ENCODE measurements at regions not wholly inside any gene's neighbourhood (a gene's known extent, or its start where the extent isn't known, plus 50 kb on each side); places are given as distances from the start of the nearest gene placed in this dataset.

GRCh38 chrX:137352101-137352660 is 213.7 kb upstream of the ZIC3 start:
- no peaks in the 10 kb centered on the region for H3K4me1 ChIP-seq (ENCODE audit: insufficient read depth, low read length)
- H3K9me3 ChIP-seq (ENCODE audit: control insufficient read depth, insufficient read depth, low read length): no peaks in the 10 kb centered on the region
- H3K9ac ChIP-seq (ENCODE audit: low read depth, low read length): no peak overlapping the region
- H3K36me3 ChIP-seq (ENCODE audit: insufficient read depth, low read length): no peaks in the 10 kb centered on the region

- Histone ChIP-seq H3K9ac (ENCODE audit: low read depth, low read length) (no peak overlapping the region), H3K4me1 (ENCODE audit: insufficient read depth, low read length) (no peaks in the 10 kb centered on the region), H3K36me3 (ENCODE audit: insufficient read depth, low read length) (peaks cover 3% of the 10 kb centered on the region; the same call in 1 of the 2 replicates), H3K9me3 (ENCODE audit: control insufficient read depth, insufficient read depth, low read length) (no peaks in the 10 kb centered on the region)
Observed at GRCh38 chrX:137342969-137343368, 223.0 kb upstream of the ZIC3 start.

- Histone ChIP-seq H3K9ac (ENCODE audit: low read depth, low read length) (no peak overlapping the region), H3K9me3 (ENCODE audit: control insufficient read depth, insufficient read depth, low read length) (peaks cover 11% of the 10 kb centered on the region), H3K4me1 (ENCODE audit: insufficient read depth, low read length) (no peaks in the 10 kb centered on the region), H3K36me3 (ENCODE audit: insufficient read depth, low read length) (no peaks in the 10 kb centered on the region)
Observed at GRCh38 chrX:137313627-137314026, 252.3 kb upstream of the ZIC3 start.

GRCh38 chrX:137305404-137305803 is 260.5 kb upstream of the ZIC3 start:
- Histone ChIP-seq H3K9ac (ENCODE audit: low read depth, low read length) (no peak overlapping the region), H3K4me1 (ENCODE audit: insufficient read depth, low read length) (peaks cover 9% of the 10 kb centered on the region; the same call in 1 of the 2 replicates), H3K36me3 (ENCODE audit: insufficient read depth, low read length) (no peaks in the 10 kb centered on the region), H3K9me3 (ENCODE audit: control insufficient read depth, insufficient read depth, low read length) (no peaks in the 10 kb centered on the region)

GRCh38 chrX:137297167-137297566 is 263.4 kb upstream of the GPR101 start:
- H3K9ac ChIP-seq (ENCODE audit: low read depth, low read length): no peak overlapping the region

GRCh38 chrX:137290011-137290410 is 256.2 kb upstream of the GPR101 start:
- Histone ChIP-seq H3K9me3 (ENCODE audit: control insufficient read depth, insufficient read depth, low read length) (no peaks in the 10 kb centered on the region), H3K36me3 (ENCODE audit: insufficient read depth, low read length) (no peaks in the 10 kb centered on the region), H3K9ac (ENCODE audit: low read depth, low read length) (no peak overlapping the region), H3K4me1 (ENCODE audit: insufficient read depth, low read length) (no peaks in the 10 kb centered on the region)

More at GRCh38 chrX:137297167-137297566, 263.4 kb upstream of the GPR101 start:
- no peaks in the 10 kb centered on the region for H3K36me3 ChIP-seq (ENCODE audit: insufficient read depth, low read length)
- H3K4me1 ChIP-seq (ENCODE audit: insufficient read depth, low read length): no peaks in the 10 kb centered on the region
- no peaks in the 10 kb centered on the region for H3K9me3 ChIP-seq (ENCODE audit: control insufficient read depth, insufficient read depth, low read length)

GRCh38 chrX:137287191-137287590 is 253.4 kb upstream of the GPR101 start:
- Histone ChIP-seq H3K36me3 (ENCODE audit: insufficient read depth, low read length) (no peaks in the 10 kb centered on the region), H3K4me1 (ENCODE audit: insufficient read depth, low read length) (no peaks in the 10 kb centered on the region), H3K9me3 (ENCODE audit: control insufficient read depth, insufficient read depth, low read length) (no peaks in the 10 kb centered on the region), H3K9ac (ENCODE audit: low read depth, low read length) (no peak overlapping the region)

GRCh38 chrX:137286423-137286822 is 252.6 kb upstream of the GPR101 start:
- no peaks in the 10 kb centered on the region for H3K9me3 ChIP-seq (ENCODE audit: control insufficient read depth, insufficient read depth, low read length)
- no peak overlapping the region for H3K9ac ChIP-seq (ENCODE audit: low read depth, low read length)
- no peaks in the 10 kb centered on the region for H3K36me3 ChIP-seq (ENCODE audit: insufficient read depth, low read length)
- H3K4me1 ChIP-seq (ENCODE audit: insufficient read depth, low read length): no peaks in the 10 kb centered on the region

GRCh38 chrX:137278825-137279224 is 245.0 kb upstream of the GPR101 start:
- Histone ChIP-seq H3K4me1 (ENCODE audit: insufficient read depth, low read length) (no peaks in the 10 kb centered on the region), H3K36me3 (ENCODE audit: insufficient read depth, low read length) (no peaks in the 10 kb centered on the region), H3K9me3 (ENCODE audit: control insufficient read depth, insufficient read depth, low read length) (no peaks in the 10 kb centered on the region), H3K9ac (ENCODE audit: low read depth, low read length) (no peak overlapping the region)

- Histone ChIP-seq H3K9ac (ENCODE audit: low read depth, low read length) (no peak overlapping the region), H3K36me3 (ENCODE audit: insufficient read depth, low read length) (no peaks in the 10 kb centered on the region)
Observed at GRCh38 chrX:137263374-137263773, 229.6 kb upstream of the GPR101 start.

GRCh38 chrX:137245183-137245582 is 211.4 kb upstream of the GPR101 start:
- no peaks in the 10 kb centered on the region for H3K4me1 ChIP-seq (ENCODE audit: insufficient read depth, low read length)
- no peaks in the 10 kb centered on the region for H3K9me3 ChIP-seq (ENCODE audit: control insufficient read depth, insufficient read depth, low read length)
- H3K36me3 ChIP-seq (ENCODE audit: insufficient read depth, low read length): no peaks in the 10 kb centered on the region
- no peak overlapping the region for H3K9ac ChIP-seq (ENCODE audit: low read depth, low read length)

More at GRCh38 chrX:137263374-137263773, 229.6 kb upstream of the GPR101 start:
- Histone ChIP-seq H3K9me3 (ENCODE audit: control insufficient read depth, insufficient read depth, low read length) (no peaks in the 10 kb centered on the region), H3K4me1 (ENCODE audit: insufficient read depth, low read length) (no peaks in the 10 kb centered on the region)

GRCh38 chrX:137236837-137237236 is 203.0 kb upstream of the GPR101 start:
- Histone ChIP-seq H3K4me1 (ENCODE audit: insufficient read depth, low read length) (peaks cover 14% of the 10 kb centered on the region; the same call in 1 of the 2 replicates), H3K9me3 (ENCODE audit: control insufficient read depth, insufficient read depth, low read length) (no peaks in the 10 kb centered on the region), H3K9ac (ENCODE audit: low read depth, low read length) (no peak overlapping the region), H3K36me3 (ENCODE audit: insufficient read depth, low read length) (no peaks in the 10 kb centered on the region)

- Histone ChIP-seq H3K9ac (ENCODE audit: low read depth, low read length) (no peak overlapping the region), H3K4me1 (ENCODE audit: insufficient read depth, low read length) (peaks cover 14% of the 10 kb centered on the region; the same call in 1 of the 2 replicates), H3K36me3 (ENCODE audit: insufficient read depth, low read length) (no peaks in the 10 kb centered on the region), H3K9me3 (ENCODE audit: control insufficient read depth, insufficient read depth, low read length) (no peaks in the 10 kb centered on the region)
Observed at GRCh38 chrX:137234651-137235402, 201.0 kb upstream of the GPR101 start.

- Histone ChIP-seq H3K9ac (ENCODE audit: low read depth, low read length) (no peak overlapping the region), H3K4me1 (ENCODE audit: insufficient read depth, low read length) (peaks cover 14% of the 10 kb centered on the region; the same call in 1 of the 2 replicates), H3K9me3 (ENCODE audit: control insufficient read depth, insufficient read depth, low read length) (no peaks in the 10 kb centered on the region), H3K36me3 (ENCODE audit: insufficient read depth, low read length) (no peaks in the 10 kb centered on the region)
Observed at GRCh38 chrX:137233478-137233877, 199.7 kb upstream of the GPR101 start.

- Histone ChIP-seq H3K9ac (ENCODE audit: low read depth, low read length) (no peak overlapping the region), H3K4me1 (ENCODE audit: insufficient read depth, low read length) (no peaks in the 10 kb centered on the region), H3K36me3 (ENCODE audit: insufficient read depth, low read length) (no peaks in the 10 kb centered on the region), H3K9me3 (ENCODE audit: control insufficient read depth, insufficient read depth, low read length) (no peaks in the 10 kb centered on the region)
Observed at GRCh38 chrX:137227151-137227550, 193.4 kb upstream of the GPR101 start.

Measured in ES-I3 (cell line).